ENCODE measurements at regions not wholly inside any gene's neighbourhood (a gene's known extent, or its start where the extent isn't known, plus 50 kb on each side); places are given as distances from the start of the nearest gene placed in this dataset.
"Not testable (repeated sequence)": the region's sequence is repeated elsewhere in the genome, so short reads cannot be mapped to it uniquely, and the experiment has no call there.

- DNase-seq (ENCODE audit: low spot score) = not testable (repeated sequence)
These were observed 81.5 kb downstream of the TRIM69 start for GRCh38 chr15:44817797-44818196.

DNA sequence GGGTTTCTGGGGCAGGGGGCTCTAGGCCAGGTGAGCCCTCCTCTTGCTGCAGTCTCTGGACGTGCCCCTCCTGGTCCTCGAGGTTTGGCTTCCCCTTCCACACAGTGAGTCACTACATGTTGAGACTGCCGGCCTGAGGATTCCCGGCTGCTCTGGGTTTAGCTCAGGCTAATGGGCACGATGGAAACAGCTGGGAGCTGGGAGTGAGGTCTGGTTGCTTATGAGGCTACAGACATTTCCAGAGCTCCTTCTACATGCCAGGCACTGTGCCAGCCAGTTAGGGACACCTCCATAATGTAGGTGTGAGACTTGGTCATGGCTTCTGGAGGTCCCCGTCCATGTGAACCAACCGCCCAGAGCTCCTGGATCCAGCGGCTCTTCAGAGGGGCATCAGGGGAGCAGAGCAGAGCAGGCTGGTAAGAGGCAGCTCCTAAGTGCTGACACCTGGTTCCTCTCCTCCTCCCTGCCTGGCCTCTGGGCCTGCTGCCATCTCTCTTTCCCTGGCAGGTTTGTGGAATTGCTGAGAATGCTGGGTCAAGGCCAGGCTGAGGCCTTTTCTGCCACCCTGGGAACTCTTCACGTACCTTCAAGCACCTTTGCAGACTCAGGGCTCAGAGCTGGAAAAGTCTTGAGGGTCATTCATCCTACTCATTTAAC, 83.1 kb downstream of the TRIM69 start:
- not testable (repeated sequence) for DNase-seq (ENCODE audit: low spot score)

GRCh38 chr15:44820535-44820934, 84.2 kb downstream of the TRIM69 start:
- not testable (repeated sequence) for DNase-seq (ENCODE audit: low spot score)

DNA sequence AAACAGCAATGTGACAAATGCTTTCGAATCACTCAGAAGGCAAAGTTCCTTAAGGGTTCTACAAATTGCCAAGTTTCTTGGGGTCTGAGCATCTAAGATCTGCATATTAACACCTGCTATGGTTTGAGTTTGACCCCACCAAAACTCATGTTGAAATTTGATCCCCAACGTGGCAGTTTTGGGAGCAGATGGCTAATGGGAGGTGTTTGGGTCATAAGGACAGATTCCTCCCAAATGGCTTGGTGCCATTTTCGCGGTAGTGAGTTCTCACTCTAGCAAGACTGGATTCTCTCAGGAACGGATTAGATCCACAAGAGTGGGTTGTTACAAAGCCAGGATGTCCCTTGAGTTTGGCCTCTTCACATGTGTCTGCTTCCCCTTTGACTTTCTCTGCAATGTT, 84.6 kb downstream of the TRIM69 start:
- not testable (repeated sequence) for DNase-seq (ENCODE audit: low spot score)

GRCh38 chr15:44824277-44825145, 88.2 kb downstream of the TRIM69 start:
- not testable (repeated sequence) for DNase-seq (ENCODE audit: low spot score)

GRCh38 chr15:44826583-44826982, 90.3 kb downstream of the TRIM69 start:
- not testable (repeated sequence) for DNase-seq (ENCODE audit: low spot score)

DNA sequence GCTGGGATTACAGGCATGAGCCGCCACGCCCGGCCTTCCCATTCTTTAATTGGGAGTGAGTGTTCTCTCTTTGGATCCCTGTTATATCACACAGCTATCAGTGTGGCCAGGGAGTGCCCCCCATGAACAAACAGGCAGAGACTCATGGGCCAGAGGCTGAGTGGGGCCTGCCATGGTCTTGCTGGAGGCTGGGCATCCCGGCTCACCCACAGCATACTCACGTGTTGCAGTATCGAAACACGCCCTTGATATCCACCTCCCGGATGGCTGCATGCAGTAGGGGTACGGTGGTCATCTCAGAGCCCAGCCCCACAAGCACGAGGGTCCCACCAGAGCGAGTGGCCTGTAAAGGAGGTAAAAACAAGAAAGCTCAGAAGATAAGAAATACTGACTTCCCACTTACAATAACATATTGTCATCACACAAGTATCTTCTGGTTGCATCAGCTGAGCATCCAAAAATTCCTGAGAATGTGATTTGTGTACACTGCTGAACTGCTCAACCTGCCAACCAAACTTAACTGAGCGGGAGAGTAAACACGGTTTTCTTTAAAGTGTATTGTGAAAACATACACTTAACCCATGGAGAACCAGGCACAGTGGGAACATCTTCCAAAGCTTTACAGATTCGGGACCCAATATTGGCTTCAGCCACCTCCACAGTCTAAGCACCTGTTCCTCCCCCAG, 92.0 kb downstream of the TRIM69 start:
- not testable (repeated sequence) for DNase-seq (ENCODE audit: low spot score)

- DNase-seq (ENCODE audit: low spot score) = not testable (repeated sequence)
These were observed 92.8 kb downstream of the TRIM69 start for GRCh38 chr15:44829150-44829549.

DNA sequence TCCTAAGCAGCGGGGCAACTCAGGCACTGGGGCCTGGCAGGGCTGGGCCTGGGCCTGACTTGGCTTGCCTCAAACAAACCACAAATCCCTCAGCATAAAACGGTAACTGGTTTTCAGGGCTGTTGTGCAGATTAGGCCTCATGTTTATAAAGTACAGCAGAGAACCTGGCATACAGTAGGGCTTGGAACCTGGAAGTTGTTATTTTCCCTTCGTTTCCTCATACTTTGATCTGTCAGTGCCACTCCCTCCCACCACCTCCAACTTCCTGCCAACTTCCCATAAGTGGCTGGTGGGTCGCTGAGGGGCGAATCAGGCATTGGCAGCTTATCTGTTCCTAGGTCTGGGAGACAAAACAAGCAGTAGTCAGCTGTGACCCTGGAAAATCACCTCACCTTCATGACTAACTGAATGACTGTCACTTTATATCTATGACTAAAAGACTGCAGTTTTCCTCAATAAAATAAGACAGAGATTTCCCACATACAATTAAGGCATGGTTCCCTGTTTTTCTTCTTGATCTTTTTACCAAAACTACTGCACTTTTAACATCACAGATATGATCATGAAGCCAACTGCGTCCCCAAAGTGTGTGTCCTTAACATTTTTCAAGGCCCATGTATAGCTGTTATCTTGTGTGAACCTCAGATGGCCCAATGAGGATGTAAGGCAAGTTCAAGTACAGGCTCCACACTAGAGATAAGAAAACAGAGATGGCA, 94.5 kb downstream of the TRIM69 start:
- not testable (repeated sequence) for DNase-seq (ENCODE audit: low spot score)

GRCh38 chr15:44831409-44831741, 95.0 kb downstream of the TRIM69 start:
- not testable (repeated sequence) for DNase-seq (ENCODE audit: low spot score)

DNA sequence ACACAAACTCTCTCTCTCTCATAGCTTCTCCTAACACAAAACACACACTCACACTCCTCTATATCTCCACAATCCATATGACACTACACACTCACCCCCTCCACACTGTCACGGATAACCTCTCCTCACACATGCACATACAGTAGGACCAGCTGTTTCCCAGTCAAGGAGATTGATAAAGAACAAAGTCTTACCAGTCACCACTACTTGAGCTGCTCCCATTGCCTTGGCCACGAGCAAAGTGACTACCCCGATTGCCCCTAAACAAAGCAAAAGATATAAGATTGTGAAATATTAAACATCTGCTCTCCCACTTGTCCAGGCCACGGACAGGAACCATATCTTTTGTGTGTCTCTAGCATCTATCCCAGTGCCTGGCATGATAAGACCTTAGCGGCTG, 95.8 kb downstream of the TRIM69 start:
- DNase-seq (ENCODE audit: low spot score) = not testable (repeated sequence)

- not testable (repeated sequence) for DNase-seq (ENCODE audit: low spot score)
These were observed 96.8 kb downstream of the TRIM69 start for GRCh38 chr15:44833081-44833480.

GRCh38 chr15:44833761-44834160, 97.4 kb downstream of the TRIM69 start:
- not testable (repeated sequence) for DNase-seq (ENCODE audit: low spot score)

DNA sequence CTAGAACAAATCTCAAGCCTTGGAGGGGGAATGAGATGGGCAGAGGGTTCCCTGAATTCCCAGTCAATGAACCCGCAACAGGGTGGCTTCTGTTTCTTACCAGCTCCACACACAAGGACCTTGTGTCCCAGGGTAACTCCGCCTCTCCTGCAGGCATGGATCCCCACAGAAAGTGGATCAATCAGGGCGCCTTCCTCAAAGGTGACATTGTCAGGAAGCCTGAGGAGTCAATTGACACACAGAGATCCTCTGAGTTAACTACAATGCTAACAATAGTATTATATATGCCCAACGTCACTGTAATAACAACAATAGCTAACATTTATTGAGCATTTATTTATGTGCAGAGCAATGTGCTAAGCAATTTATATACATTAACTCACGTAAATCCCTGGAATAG, 98.8 kb downstream of the TRIM69 start:
- DNase-seq (ENCODE audit: low spot score) = not testable (repeated sequence)

DNA sequence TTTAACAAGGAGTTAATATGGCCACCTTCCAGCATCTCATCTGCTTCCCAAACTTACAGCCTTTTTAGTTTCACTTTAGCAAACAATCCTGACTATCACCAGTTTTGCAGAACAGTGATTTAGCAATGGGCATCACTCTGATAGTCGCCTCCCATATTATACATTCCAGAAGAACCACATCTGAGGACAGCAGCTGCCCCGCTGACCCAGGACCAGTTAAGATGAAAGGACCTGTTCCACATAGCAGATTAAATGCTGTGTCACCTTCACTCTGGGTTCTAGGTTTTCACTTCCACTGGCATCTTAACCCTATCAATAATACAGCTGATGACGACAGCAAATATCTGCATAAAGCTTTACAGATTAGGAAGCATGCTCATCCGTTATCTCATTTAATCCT, 99.8 kb downstream of the TRIM69 start:
- no peak for DNase-seq (ENCODE audit: low spot score)

DNA sequence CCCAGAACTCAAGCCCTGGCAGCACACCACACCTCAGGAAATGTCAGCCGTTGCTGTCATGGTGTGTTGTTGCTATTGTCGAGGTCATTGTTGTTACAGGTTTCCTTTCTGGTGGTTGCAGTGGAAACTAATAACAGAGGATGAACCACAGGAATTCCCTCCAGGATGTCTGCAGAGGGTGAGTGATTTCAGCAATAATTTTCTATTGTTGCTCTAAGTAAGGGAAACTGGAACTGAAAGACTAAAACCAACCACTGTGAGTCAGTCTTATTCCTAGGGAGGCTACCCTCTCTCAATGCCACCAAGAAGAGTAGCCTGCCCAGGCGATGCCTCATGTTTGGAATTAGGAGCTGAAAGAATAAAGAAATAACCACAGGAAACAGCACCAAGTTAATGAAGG, 102.6 kb downstream of the TRIM69 start:
- not testable (repeated sequence) for DNase-seq (ENCODE audit: low spot score)

DNA sequence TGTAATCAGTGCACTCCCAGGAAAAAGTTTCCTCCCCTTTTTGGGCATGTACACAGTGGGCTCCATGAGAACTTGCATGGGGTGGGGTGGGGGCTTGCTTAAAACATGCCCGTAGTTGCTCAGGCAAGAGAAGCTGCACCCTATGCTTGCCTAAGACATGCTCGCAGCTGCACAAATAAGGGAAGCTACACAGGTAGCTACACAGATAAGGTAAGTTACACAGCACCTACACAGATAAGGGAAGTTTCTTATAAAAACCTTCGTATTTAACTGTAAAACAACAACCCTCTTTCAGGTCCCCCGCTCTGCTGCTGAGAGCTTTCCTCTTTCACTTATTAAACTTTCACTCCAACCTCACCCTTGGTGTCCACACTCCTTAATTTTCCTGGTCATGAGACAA, 105.4 kb downstream of the TRIM69 start:
- DNase-seq (ENCODE audit: low spot score) = not testable (repeated sequence)

DNA sequence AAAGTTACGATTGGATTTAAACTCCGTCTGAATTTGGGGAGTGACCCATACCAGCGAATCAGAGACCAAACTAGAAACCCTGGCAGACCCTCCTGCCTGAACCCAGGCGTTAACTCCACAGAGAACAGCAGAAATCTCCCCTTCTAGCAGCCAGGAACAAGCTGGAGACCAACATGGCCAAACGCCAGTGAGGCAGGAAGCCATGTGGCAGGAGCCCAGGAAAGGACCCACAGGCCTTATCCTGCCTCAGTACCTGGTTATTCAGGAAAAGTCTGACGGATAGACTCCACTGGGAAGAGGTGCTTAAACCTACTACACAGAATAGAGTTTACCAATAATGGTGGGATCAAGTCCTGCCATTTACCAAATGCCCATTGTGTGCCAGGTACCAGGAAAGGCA, 106.6 kb downstream of the TRIM69 start:
- DNase-seq (ENCODE audit: low spot score) = not testable (repeated sequence)

GRCh38 chr15:44844936-44845335, 108.6 kb downstream of the TRIM69 start:
- not testable (repeated sequence) for DNase-seq (ENCODE audit: low spot score)

- not testable (repeated sequence) for DNase-seq (ENCODE audit: low spot score)
These were observed 109.8 kb downstream of the TRIM69 start for GRCh38 chr15:44846156-44846555.

GRCh38 chr15:44847555-44847954, 108.9 kb upstream of the TERB2 start:
- DNase-seq (ENCODE audit: low spot score) = not testable (repeated sequence)

GRCh38 chr15:44848859-44849258, 107.6 kb upstream of the TERB2 start:
- DNase-seq (ENCODE audit: low spot score) = not testable (repeated sequence)
